ENCODE measurements at regions not wholly inside any gene's neighbourhood (a gene's known extent, or its start where the extent isn't known, plus 50 kb on each side); places are given as distances from the start of the nearest gene placed in this dataset.

- TF ChIP-seq FOXP2 (optimal IDR thresholded peaks at IDR 0.05; ENCODE audit: control extremely low read depth, extremely low read length, insufficient read depth) (no peak), EZH2 (IDR thresholded peaks at IDR 0.05) (no peak), POLR2AphosphoS5 (IDR thresholded peaks at IDR 0.05; ENCODE audit: borderline replicate concordance, low read depth, low read length) (no peak)
Measured at GRCh38 chr2:39537150-39537549, 100.1 kb upstream of the MAP4K3 start.

GRCh38 chr2:39538718-39539117 lies 101.6 kb upstream of the MAP4K3 start:
- Histone ChIP-seq H3K4me3 (no peak overlapping the region), H3K27ac (no peak overlapping the region), H3K9ac (ENCODE audit: insufficient read length) (no peak overlapping the region), H3K36me3 (ENCODE audit: insufficient read depth, low read length) (no peaks in the 10 kb centered on the region), H3K9me3 (ENCODE audit: low read depth, low read length) (no peaks in the 10 kb centered on the region)
- TF ChIP-seq POLR2AphosphoS5 (IDR thresholded peaks at IDR 0.05; ENCODE audit: borderline replicate concordance, low read depth, low read length) = no peak
- no peak for TF ChIP-seq FOXP2 (optimal IDR thresholded peaks at IDR 0.05; ENCODE audit: control extremely low read depth, extremely low read length, insufficient read depth)
- TF ChIP-seq EZH2 (IDR thresholded peaks at IDR 0.05) = no peak
- DNase-seq (ENCODE audit: low read depth, low spot score) = no peak

More at GRCh38 chr2:39537150-39537549, 100.1 kb upstream of the MAP4K3 start:
- no peak for DNase-seq (ENCODE audit: low read depth, low spot score)
- Histone ChIP-seq H3K9me3 (ENCODE audit: low read depth, low read length) (no peaks in the 10 kb centered on the region), H3K4me3 (no peak overlapping the region), H3K9ac (ENCODE audit: insufficient read length) (no peak overlapping the region), H3K36me3 (ENCODE audit: insufficient read depth, low read length) (no peaks in the 10 kb centered on the region), H3K27ac (no peak overlapping the region)

- H3K27ac ChIP-seq = no peak overlapping the region
- no peak for TF ChIP-seq POLR2AphosphoS5 (IDR thresholded peaks at IDR 0.05; ENCODE audit: borderline replicate concordance, low read depth, low read length)
- no peak for TF ChIP-seq EZH2 (IDR thresholded peaks at IDR 0.05)
- no peak for TF ChIP-seq FOXP2 (optimal IDR thresholded peaks at IDR 0.05; ENCODE audit: control extremely low read depth, extremely low read length, insufficient read depth)
Measured at GRCh38 chr2:39540414-39540813, 103.3 kb upstream of the MAP4K3 start.

GRCh38 chr2:39541011-39541930 lies 104.2 kb upstream of the MAP4K3 start:
- H3K4me3 ChIP-seq = no peak overlapping the region
- TF ChIP-seq POLR2AphosphoS5 (IDR thresholded peaks at IDR 0.05; ENCODE audit: borderline replicate concordance, low read depth, low read length) (no peak), EZH2 (IDR thresholded peaks at IDR 0.05) (no peak), FOXP2 (optimal IDR thresholded peaks at IDR 0.05; ENCODE audit: control extremely low read depth, extremely low read length, insufficient read depth) (no peak)
- H3K36me3 ChIP-seq (ENCODE audit: insufficient read depth, low read length) = no peaks in the 10 kb centered on the region

More at GRCh38 chr2:39540414-39540813, 103.3 kb upstream of the MAP4K3 start:
- Histone ChIP-seq H3K4me3 (no peak overlapping the region), H3K36me3 (ENCODE audit: insufficient read depth, low read length) (no peaks in the 10 kb centered on the region), H3K9ac (ENCODE audit: insufficient read length) (no peak overlapping the region), H3K9me3 (ENCODE audit: low read depth, low read length) (no peaks in the 10 kb centered on the region)
- DNase-seq (ENCODE audit: low read depth, low spot score) = no peak

GRCh38 chr2:39542523-39542922 lies 105.4 kb upstream of the MAP4K3 start:
- TF ChIP-seq POLR2AphosphoS5 (IDR thresholded peaks at IDR 0.05; ENCODE audit: borderline replicate concordance, low read depth, low read length) (no peak), FOXP2 (optimal IDR thresholded peaks at IDR 0.05; ENCODE audit: control extremely low read depth, extremely low read length, insufficient read depth) (no peak)
- no peak for DNase-seq (ENCODE audit: low read depth, low spot score)
- Histone ChIP-seq H3K27ac (no peak overlapping the region), H3K4me3 (no peak overlapping the region), H3K9ac (ENCODE audit: insufficient read length) (no peak overlapping the region), H3K36me3 (ENCODE audit: insufficient read depth, low read length) (no peaks in the 10 kb centered on the region), H3K9me3 (ENCODE audit: low read depth, low read length) (no peaks in the 10 kb centered on the region)

More at GRCh38 chr2:39541011-39541930, 104.2 kb upstream of the MAP4K3 start:
- Histone ChIP-seq H3K9ac (ENCODE audit: insufficient read length) (no peak overlapping the region), H3K9me3 (ENCODE audit: low read depth, low read length) (no peaks in the 10 kb centered on the region), H3K27ac (no peak overlapping the region)
- no peak for DNase-seq (ENCODE audit: low read depth, low spot score)

GRCh38 chr2:39545957-39546356 lies 108.9 kb upstream of the MAP4K3 start:
- TF ChIP-seq POLR2AphosphoS5 (IDR thresholded peaks at IDR 0.05; ENCODE audit: borderline replicate concordance, low read depth, low read length) (no peak), FOXP2 (optimal IDR thresholded peaks at IDR 0.05; ENCODE audit: control extremely low read depth, extremely low read length, insufficient read depth) (no peak), EZH2 (IDR thresholded peaks at IDR 0.05) (no peak)
- Histone ChIP-seq H3K4me3 (no peak overlapping the region), H3K9ac (ENCODE audit: insufficient read length) (no peak overlapping the region), H3K36me3 (ENCODE audit: insufficient read depth, low read length) (no peaks in the 10 kb centered on the region), H3K9me3 (ENCODE audit: low read depth, low read length) (no peaks in the 10 kb centered on the region), H3K27ac (no peak overlapping the region)
- DNase-seq (ENCODE audit: low read depth, low spot score) = no peak

- TF ChIP-seq FOXP2 (optimal IDR thresholded peaks at IDR 0.05; ENCODE audit: control extremely low read depth, extremely low read length, insufficient read depth) (no peak), EZH2 (IDR thresholded peaks at IDR 0.05) (no peak), POLR2AphosphoS5 (IDR thresholded peaks at IDR 0.05; ENCODE audit: borderline replicate concordance, low read depth, low read length) (no peak)
- no peak overlapping the region for H3K9ac ChIP-seq (ENCODE audit: insufficient read length)
- DNase-seq (ENCODE audit: low read depth, low spot score) = no peak
- no peaks in the 10 kb centered on the region for H3K9me3 ChIP-seq (ENCODE audit: low read depth, low read length)
- no peak overlapping the region for H3K4me3 ChIP-seq
- no peak overlapping the region for H3K27ac ChIP-seq
- no peaks in the 10 kb centered on the region for H3K36me3 ChIP-seq (ENCODE audit: insufficient read depth, low read length)
Measured at GRCh38 chr2:39546409-39546808, 109.3 kb upstream of the MAP4K3 start.

- Histone ChIP-seq H3K9me3 (ENCODE audit: low read depth, low read length) (no peaks in the 10 kb centered on the region), H3K9ac (ENCODE audit: insufficient read length) (no peak overlapping the region), H3K4me3 (no peak overlapping the region), H3K36me3 (ENCODE audit: insufficient read depth, low read length) (no peaks in the 10 kb centered on the region), H3K27ac (no peak overlapping the region)
- DNase-seq (ENCODE audit: low read depth, low spot score) = no peak
- no peak for TF ChIP-seq EZH2 (IDR thresholded peaks at IDR 0.05)
- TF ChIP-seq POLR2AphosphoS5 (IDR thresholded peaks at IDR 0.05; ENCODE audit: borderline replicate concordance, low read depth, low read length) = no peak
- no peak for TF ChIP-seq FOXP2 (optimal IDR thresholded peaks at IDR 0.05; ENCODE audit: control extremely low read depth, extremely low read length, insufficient read depth)
Measured at GRCh38 chr2:39546937-39547336, 109.9 kb upstream of the MAP4K3 start.
